ENCODE measurements at regions not wholly inside any gene's neighbourhood (a gene's known extent, or its start where the extent isn't known, plus 50 kb on each side); places are given as distances from the start of the nearest gene placed in this dataset.

- TF ChIP-seq ZNF462 (CRISPR knock-in tag; IDR thresholded peaks at IDR 0.05) (no peak), ZNF114 (CRISPR knock-in tag; IDR thresholded peaks at IDR 0.05) (no peak)
Observed at GRCh38 chr22:49170053-49170452, 657.6 kb downstream of the BRD1 start (continued).

- H3K4me1 Mint-ChIP-seq = no peaks in the 10 kb centered on the region
- H3K4me2 ChIP-seq = no peak overlapping the region
- H2AFZ ChIP-seq = no peak overlapping the region
- H3K79me2 ChIP-seq (replicated peaks; ENCODE audit: insufficient read depth) = no peaks in the 10 kb centered on the region
- TF ChIP-seq POLR2AphosphoS5 (IDR thresholded peaks at IDR 0.05; ENCODE audit: low read depth) (no peak), ZNF114 (CRISPR knock-in tag; IDR thresholded peaks at IDR 0.05) (no peak), EZH2phosphoT487 (IDR thresholded peaks at IDR 0.05; ENCODE audit: unreplicated experiment) (no peak), NANOG (IDR thresholded peaks at IDR 0.05; ENCODE audit: borderline replicate concordance) (no peak), CTCF (conservative IDR thresholded peaks at IDR 0.05; ENCODE audit: low read depth in 2 of 2) (no peak)
- no peaks in the 10 kb centered on the region for H3K4me1 ChIP-seq (ENCODE audit: insufficient read depth)
- H3K4me3 ChIP-seq = no peak overlapping the region
- no peaks in the 10 kb centered on the region for H3K36me3 ChIP-seq (ENCODE audit: insufficient read depth)
- H3K27ac Mint-ChIP-seq = no peak overlapping the region
- no peak for ATAC-seq
- H3K27me3 ChIP-seq (ENCODE audit: insufficient read depth) = no peaks in the 10 kb centered on the region
- no peak overlapping the region for H3K4me3 Mint-ChIP-seq
- H3K36me3 Mint-ChIP-seq (ENCODE audit: low read depth) = peaks cover 8% of the 10 kb centered on the region
- no peaks in the 10 kb centered on the region for H3F3A ChIP-seq (replicated peaks; ENCODE audit: low read depth)
- no peaks in the 10 kb centered on the region for H3K9me2 ChIP-seq (ENCODE audit: insufficient read depth)
- no peak overlapping the region for H3K27ac ChIP-seq (ENCODE audit: low read depth)
- no peak for DNase-seq (ENCODE audit: low spot score)
- H3K9me3 Mint-ChIP-seq = peaks cover 25% of the 10 kb centered on the region
- peaks cover 2% of the 10 kb centered on the region for H3K27me3 Mint-ChIP-seq (ENCODE audit: insufficient read depth, low read depth, poor library complexity)
- no peaks in the 10 kb centered on the region for H4K20me1 ChIP-seq (replicated peaks; ENCODE audit: insufficient read depth)
Observed at GRCh38 chr22:49169074-49169744, 658.5 kb downstream of the BRD1 start.

Data from GM23338 (cell line).